H7 (cell line): ENCODE measurements at regions not wholly inside any gene's neighbourhood (a gene's known extent, or its start where the extent isn't known, plus 50 kb on each side); places are given as distances from the start of the nearest gene placed in this dataset.
A peak's percentile ranks its signal among the peaks of the same experiment; 100 is the strongest.

Experiments used
- DNase-seq: peaks from one replicate; pipeline ENCODE4 v3.0.0; 2012
- H3K27me3 ChIP-seq: 2 replicates; pipeline ENCODE4 v1.6.0; 2011; ENCODE audit warnings: mild to moderate bottlenecking, low read length; ENCODE audit not compliant: control insufficient read depth, insufficient read depth
- H3K36me3 ChIP-seq: replicated peaks from 2 replicates; pipeline ENCODE4 v1.5.1; 2011; ENCODE audit warnings: low read length; ENCODE audit not compliant: control insufficient read depth, insufficient read depth
- H3K4me3 ChIP-seq: 2 replicates; pipeline ENCODE4 v1.5.1; 2011; ENCODE audit warnings: low read depth, mild to moderate bottlenecking, control low read depth, low read length, moderate library complexity; ENCODE audit not compliant: insufficient read depth

GRCh38 chr2:206368484-206368883 is 74.8 kb upstream of the ADAM23 start:
- H3K27me3 ChIP-seq, result no peaks in the 10 kb centered on the region
- no peak overlapping the region for H3K4me3 ChIP-seq
- H3K36me3 ChIP-seq, result no peaks in the 10 kb centered on the region
- DNase-seq, result no peak

GRCh38 chr2:206368933-206369569 is 74.3 kb upstream of the ADAM23 start:
- DNase-seq, result no peak
- Histone ChIP-seq H3K36me3 (no peaks in the 10 kb centered on the region), H3K4me3 (no peak overlapping the region)

GRCh38 chr2:206375956-206376355 is 67.4 kb upstream of the ADAM23 start:
- no peak overlapping the region for H3K4me3 ChIP-seq
- H3K36me3 ChIP-seq, result no peaks in the 10 kb centered on the region
- H3K27me3 ChIP-seq, result no peaks in the 10 kb centered on the region
- DNase-seq, result no peak

More at GRCh38 chr2:206368933-206369569, 74.3 kb upstream of the ADAM23 start:
- no peaks in the 10 kb centered on the region for H3K27me3 ChIP-seq

GRCh38 chr2:206378835-206379234 is 64.5 kb upstream of the ADAM23 start:
- Histone ChIP-seq H3K36me3 (no peaks in the 10 kb centered on the region), H3K4me3 (no peak overlapping the region), H3K27me3 (no peaks in the 10 kb centered on the region)
- DNase-seq, result no peak

GRCh38 chr2:206379266-206379665 is 64.1 kb upstream of the ADAM23 start:
- no peak overlapping the region for H3K4me3 ChIP-seq
- DNase-seq, result no peak
- no peaks in the 10 kb centered on the region for H3K36me3 ChIP-seq
- H3K27me3 ChIP-seq, result no peaks in the 10 kb centered on the region

GRCh38 chr2:206379886-206380285 is 63.4 kb upstream of the ADAM23 start:
- Histone ChIP-seq H3K4me3 (no peak overlapping the region), H3K36me3 (no peaks in the 10 kb centered on the region), H3K27me3 (no peaks in the 10 kb centered on the region)
- no peak for DNase-seq

- H3K4me3 ChIP-seq, result no peak overlapping the region
- no peak for DNase-seq
- no peaks in the 10 kb centered on the region for H3K36me3 ChIP-seq
- H3K27me3 ChIP-seq, result no peaks in the 10 kb centered on the region
Measured at GRCh38 chr2:206381881-206382280, 61.5 kb upstream of the ADAM23 start.

- Histone ChIP-seq H3K4me3 (no peak overlapping the region), H3K27me3 (no peaks in the 10 kb centered on the region), H3K36me3 (no peaks in the 10 kb centered on the region)
- DNase-seq, result no peak
Measured at GRCh38 chr2:206383669-206384068, 59.7 kb upstream of the ADAM23 start.

GRCh38 chr2:206387808-206388207 is 55.5 kb upstream of the ADAM23 start:
- Histone ChIP-seq H3K36me3 (no peaks in the 10 kb centered on the region), H3K4me3 (no peak overlapping the region), H3K27me3 (no peaks in the 10 kb centered on the region)
- no peak for DNase-seq

GRCh38 chr2:206388698-206389097 is 54.6 kb upstream of the ADAM23 start:
- no peak for DNase-seq

GRCh38 chr2:206389164-206389563 is 54.2 kb upstream of the ADAM23 start:
- no peak for DNase-seq
- no peaks in the 10 kb centered on the region for H3K27me3 ChIP-seq
- H3K36me3 ChIP-seq, result no peaks in the 10 kb centered on the region
- H3K4me3 ChIP-seq, result no peak overlapping the region

More at GRCh38 chr2:206388698-206389097, 54.6 kb upstream of the ADAM23 start:
- H3K27me3 ChIP-seq, result no peaks in the 10 kb centered on the region
- H3K4me3 ChIP-seq, result no peak overlapping the region
- H3K36me3 ChIP-seq, result no peaks in the 10 kb centered on the region

GRCh38 chr2:206390181-206390580 is 53.2 kb upstream of the ADAM23 start:
- DNase-seq, result no peak
- Histone ChIP-seq H3K27me3 (no peaks in the 10 kb centered on the region), H3K4me3 (no peak overlapping the region), H3K36me3 (no peaks in the 10 kb centered on the region)

GRCh38 chr2:206392118-206392517 is 51.2 kb upstream of the ADAM23 start:
- no peak overlapping the region for H3K4me3 ChIP-seq
- H3K27me3 ChIP-seq, result no peaks in the 10 kb centered on the region
- peak; percentile 71 for DNase-seq
- H3K36me3 ChIP-seq, result no peaks in the 10 kb centered on the region
